Fibroblast of the aortic adventitia (primary cell): ENCODE measurements at regions not wholly inside any gene's neighbourhood (a gene's known extent, or its start where the extent isn't known, plus 50 kb on each side); places are given as distances from the start of the nearest gene placed in this dataset.
"Not testable (repeated sequence)": the region's sequence is repeated elsewhere in the genome, so short reads cannot be mapped to it uniquely, and the experiment has no call there.

Experiments
- DNase-seq: peaks from one replicate; pipeline ENCODE4 v3.0.0-alpha.2; 2010; ENCODE audit warnings: low read depth
- H3K4me3 ChIP-seq: 2 replicates; pipeline ENCODE4 v1.5.1; 2011; ENCODE audit warnings: low read depth, mild to moderate bottlenecking, control low read depth, low read length, moderate library complexity
- TF ChIP-seq, protein P1 (sequence below): IDR thresholded peaks from 2 replicates; pipeline ENCODE4 v1.5.1; 2011; ENCODE audit warnings: mild to moderate bottlenecking, low read length, control low read depth, inconsistent platforms; ENCODE audit not compliant: insufficient read depth

DNA sequence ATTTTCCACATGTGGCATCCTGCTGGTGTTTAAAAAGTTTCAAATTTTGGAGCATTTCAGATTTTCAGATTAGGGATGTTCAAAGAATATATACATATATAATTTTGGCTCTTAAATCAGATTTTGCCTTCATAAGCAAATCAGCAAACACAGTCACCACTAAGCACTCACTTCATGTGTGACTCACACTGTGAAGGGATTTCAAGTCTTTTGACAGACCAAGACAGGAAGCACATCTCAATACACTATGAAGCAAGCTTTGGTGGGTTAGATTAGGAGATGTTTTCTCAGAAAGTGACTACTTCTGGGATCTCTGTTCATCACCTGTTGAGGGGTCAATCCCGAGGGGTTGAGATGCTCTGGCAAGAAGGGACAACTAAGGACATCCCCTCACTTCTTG lies 227.8 kb upstream of the RBBP8 start:
- DNase-seq: peak; percentile 70
- TF ChIP-seq, protein P1, sequence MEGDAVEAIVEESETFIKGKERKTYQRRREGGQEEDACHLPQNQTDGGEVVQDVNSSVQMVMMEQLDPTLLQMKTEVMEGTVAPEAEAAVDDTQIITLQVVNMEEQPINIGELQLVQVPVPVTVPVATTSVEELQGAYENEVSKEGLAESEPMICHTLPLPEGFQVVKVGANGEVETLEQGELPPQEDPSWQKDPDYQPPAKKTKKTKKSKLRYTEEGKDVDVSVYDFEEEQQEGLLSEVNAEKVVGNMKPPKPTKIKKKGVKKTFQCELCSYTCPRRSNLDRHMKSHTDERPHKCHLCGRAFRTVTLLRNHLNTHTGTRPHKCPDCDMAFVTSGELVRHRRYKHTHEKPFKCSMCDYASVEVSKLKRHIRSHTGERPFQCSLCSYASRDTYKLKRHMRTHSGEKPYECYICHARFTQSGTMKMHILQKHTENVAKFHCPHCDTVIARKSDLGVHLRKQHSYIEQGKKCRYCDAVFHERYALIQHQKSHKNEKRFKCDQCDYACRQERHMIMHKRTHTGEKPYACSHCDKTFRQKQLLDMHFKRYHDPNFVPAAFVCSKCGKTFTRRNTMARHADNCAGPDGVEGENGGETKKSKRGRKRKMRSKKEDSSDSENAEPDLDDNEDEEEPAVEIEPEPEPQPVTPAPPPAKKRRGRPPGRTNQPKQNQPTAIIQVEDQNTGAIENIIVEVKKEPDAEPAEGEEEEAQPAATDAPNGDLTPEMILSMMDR: no peak
- H3K4me3 ChIP-seq: no peak overlapping the region

DNA sequence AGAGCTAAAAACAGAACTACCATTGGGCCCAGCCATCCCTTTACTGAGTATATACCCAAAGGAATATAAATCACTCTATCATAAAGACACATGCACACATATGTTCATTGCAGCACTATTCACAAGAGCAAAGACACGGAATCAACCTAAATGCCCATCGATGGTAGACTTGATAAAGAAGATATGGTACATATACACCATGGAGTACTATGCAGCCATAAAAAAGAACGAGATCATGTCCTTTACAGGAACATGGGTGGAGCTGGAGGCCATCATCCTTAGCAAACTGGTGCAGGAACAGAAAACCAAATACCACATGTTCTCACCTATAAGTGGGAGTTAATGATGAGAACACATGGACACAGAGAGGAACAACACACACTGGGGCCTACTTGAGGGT lies 227.1 kb upstream of the RBBP8 start:
- DNase-seq: not testable (repeated sequence)

DNA sequence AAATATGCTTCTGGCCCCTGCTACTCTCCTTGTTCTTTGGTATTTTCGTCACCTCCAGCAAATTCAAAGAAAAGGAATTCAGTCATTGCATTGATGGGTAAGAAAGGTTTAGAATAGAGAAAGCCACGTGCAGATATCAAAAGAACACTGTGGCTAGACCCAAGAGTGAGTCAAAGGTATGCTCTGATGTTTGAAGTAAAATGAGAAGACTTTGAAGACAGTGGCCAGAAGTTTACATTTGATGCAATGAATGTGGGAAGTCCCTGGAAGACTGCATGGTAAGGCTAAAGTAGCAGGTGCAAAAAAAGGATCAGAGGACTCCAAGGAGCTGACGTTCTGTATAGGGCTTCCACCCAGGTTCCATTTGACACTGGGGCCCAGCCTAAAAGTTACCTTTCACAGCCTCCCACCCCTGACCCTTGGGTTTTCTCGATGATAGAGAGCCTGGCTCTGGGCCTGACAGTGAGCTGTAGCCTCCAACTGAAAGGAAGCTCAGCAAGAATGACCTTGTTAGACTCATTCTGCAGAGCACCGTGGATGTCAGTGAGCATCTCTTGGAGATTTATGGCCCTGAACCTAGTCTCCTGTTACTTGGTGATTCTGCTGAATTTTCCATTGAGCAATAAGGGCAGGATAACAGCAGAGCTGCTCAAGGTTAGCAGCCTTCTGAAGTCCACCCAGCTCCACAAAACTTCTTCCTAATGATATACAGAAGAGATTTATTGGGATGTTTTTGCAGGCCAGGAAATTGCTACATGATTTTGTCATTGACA lies 223.7 kb upstream of the RBBP8 start:
- TF ChIP-seq, protein P1: no peak
- DNase-seq: peak; percentile 75
- no peak overlapping the region for H3K4me3 ChIP-seq

More for the DNA sequence above, 227.1 kb upstream of the RBBP8 start:
- not testable (repeated sequence) for H3K4me3 ChIP-seq

DNA sequence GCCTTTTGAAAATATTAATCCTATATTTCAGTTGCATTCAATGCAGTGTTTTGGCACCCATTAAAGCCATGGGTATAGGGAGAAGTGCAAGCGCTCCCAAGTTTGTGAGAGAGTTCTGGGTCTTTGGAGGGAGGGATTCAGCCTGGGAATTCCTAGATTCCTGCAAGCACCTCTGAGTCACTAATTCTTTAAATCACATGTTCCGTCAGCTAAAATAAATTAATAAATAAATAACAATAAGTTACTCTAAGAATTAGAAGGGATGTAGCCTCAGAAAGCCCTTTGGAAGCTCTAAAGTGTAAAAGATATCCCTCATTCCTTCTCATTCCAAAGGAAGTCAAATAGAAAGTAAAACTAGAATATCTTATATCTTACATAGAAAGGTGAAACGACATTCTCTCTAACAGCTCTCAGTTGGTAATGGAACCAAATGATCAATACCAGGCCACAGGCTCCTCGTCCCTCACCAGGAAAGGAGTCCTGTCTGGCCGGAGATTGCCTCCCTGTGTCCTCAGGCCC lies 222.4 kb upstream of the RBBP8 start:
- peak overlapping the region; percentile 66 for H3K4me3 ChIP-seq
- peak; percentile 46 for DNase-seq
- TF ChIP-seq, protein P1: no peak

DNA sequence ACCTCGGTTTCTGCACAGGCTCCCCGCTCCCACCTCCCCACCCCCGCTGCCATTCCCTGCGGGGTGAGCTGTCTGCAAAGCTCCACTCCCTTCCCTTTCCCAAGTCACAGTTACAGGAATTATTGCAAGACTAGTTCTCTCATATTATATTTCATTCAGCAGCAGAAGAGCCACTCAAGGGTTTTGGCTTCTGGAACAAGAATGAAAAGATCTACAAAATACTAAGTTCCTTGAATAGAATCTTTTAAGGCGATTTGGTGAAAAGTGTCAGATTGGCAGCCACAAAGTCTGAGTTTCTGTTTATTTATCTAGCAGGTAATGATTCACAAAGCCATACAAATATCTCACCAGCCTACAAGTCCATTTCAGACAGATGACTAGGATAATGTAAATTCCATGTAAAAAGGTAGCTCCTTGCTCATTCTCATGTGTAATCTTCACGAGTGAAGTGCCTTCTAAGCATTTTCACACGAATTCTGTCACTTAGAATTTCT lies 221.9 kb upstream of the RBBP8 start:
- H3K4me3 ChIP-seq: peak overlapping the region; percentile 66
- DNase-seq: peak; percentile 71
- TF ChIP-seq, protein P1: no peak

DNA sequence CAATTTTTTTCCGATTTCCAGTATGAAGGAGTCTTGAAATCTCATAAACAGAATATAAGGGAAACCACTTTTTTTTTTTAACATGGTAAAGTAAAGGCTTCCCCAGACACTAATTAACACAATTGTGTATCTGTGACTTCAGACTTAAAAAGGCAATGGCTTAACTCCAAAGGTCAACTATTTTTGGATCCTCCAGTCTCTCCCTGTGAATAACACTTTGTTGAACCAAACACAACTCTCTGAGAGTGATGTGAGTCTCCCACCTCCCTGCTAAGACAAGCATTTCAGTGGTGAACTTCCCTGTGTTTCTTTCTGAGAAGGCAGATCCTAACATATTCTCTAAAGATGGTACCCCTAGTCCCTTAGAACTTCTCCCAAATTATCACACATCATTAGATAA lies 219.6 kb upstream of the RBBP8 start:
- DNase-seq: no peak
- TF ChIP-seq, protein P1: no peak
- H3K4me3 ChIP-seq: no peak overlapping the region

DNA sequence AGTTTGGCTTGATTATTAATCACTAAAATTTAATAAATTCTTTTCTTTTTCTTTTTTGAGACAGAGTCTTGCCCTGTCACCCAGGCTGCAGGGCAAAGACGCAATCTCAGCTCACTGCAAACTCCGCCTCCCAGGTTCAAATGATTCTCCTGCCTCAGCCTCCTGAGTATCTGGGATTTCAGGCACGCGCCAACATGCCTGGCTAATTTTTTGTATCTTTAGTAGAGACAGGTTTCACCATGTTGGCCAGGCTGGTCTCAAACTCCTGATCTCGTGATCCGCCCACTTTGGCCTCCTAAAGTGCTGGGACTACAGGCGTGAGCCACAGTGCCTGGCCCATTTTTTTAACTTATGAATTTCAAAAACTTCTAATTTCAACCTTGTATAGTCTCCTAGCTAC lies 215.6 kb upstream of the RBBP8 start:
- H3K4me3 ChIP-seq, DNase-seq: not testable (repeated sequence)

DNA sequence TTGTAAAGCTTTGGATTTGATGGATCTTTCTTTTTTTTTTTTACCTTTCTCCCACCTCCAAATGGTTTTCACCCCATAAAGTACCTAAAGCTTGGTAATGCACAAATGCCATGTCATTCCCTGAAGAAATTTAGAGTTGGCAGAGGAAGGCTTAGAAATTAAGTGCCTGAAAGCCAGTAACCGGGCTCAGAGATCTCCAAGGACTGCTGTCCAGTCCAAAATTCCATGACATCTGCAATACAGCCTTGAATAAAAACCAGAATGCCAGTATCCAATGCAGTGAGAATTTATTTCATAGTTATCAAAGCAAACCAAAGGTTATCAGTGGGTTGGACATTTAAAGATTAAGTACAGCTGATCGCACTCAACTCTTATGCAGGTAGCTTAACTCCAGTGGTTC lies 209.9 kb upstream of the RBBP8 start:
- TF ChIP-seq, protein P1: no peak
- DNase-seq: no peak
- no peak overlapping the region for H3K4me3 ChIP-seq
